GM21723 (cell line): ENCODE measurements at regions not wholly inside any gene's neighbourhood (a gene's known extent, or its start where the extent isn't known, plus 50 kb on each side); places are given as distances from the start of the nearest gene placed in this dataset.

Experiments
- ATAC-seq: cut with Tn5 transposase; IDR thresholded peaks from one replicate; pipeline ENCODE4 v1.9.1; 2021; ENCODE audit warnings: mild to moderate bottlenecking, moderate library complexity; ENCODE audit not compliant: unreplicated experiment

DNA sequence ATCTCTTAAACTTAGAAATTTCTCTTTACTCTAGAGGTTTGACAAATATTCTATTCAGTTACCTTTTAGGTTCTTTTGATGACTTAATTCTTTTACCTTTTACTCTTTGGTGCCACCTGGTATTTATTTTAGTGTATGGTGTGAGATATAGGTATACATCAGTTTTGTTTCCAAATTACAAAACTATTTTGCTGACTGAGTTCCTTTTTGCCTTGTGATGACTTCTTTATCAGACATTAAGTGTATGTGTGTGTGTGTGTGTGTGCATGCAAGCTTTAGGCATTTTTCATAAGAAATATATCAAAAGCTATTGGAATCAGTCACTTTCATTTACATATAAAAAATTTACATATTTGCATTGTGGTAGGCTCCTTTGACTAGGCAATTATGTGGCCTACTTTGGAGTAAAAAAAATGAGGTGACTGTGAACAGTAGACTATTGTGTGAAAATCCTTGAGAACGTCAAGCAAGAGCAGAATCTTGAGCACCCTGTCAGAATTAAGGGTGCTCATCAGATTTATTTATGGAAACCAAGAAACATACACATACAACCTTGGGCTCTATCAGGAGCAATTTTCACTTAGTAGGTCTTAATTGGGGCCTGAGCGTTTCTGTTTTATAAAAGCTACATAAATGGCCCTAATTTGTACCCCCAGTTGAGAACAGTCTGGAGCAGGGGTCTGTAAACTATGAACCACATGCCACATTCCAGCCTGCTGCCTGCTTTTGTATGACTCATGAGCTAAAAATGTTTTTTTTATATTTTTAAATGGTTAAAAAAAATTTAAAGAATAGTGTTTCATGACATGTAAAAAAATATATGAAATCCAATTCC is 415.9 kb downstream of the SLC4A3 start:
- no peak for ATAC-seq

DNA sequence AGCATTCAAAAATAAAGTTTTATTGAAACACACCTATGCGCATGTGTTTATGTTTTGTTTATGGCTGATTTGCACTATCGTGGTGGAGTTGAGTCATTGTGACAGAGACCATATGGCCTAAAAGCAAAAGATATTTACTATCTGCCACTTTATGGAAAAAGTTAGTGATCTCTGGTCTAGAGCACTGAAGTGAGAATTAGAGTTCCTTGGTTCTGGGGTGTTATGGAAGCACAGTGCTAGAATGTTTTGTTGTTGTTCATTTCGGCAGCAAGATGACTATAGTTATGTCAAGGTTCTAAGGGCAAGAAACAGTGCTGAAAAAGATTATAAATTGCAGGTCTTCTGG is 416.5 kb downstream of the SLC4A3 start:
- ATAC-seq, result no peak

DNA sequence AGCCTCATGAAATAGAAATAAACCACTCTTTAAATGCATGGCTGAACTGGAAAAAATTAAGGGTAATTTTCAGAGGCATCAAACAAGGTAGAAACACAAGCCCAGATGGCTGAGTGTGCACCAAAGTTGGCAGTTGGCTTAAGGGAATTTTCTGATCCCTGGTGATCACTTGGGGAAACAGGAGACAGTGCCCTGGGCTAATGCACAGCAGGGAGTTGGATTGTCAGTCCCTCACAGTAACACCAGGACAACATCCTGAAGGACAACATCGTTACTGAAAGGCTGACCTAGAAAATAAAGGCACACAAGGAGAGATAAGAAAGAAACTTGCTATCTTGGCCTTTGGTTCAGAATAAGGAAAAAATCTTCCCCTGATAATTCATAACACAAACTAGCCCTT is 417.0 kb downstream of the SLC4A3 start:
- no peak for ATAC-seq

DNA sequence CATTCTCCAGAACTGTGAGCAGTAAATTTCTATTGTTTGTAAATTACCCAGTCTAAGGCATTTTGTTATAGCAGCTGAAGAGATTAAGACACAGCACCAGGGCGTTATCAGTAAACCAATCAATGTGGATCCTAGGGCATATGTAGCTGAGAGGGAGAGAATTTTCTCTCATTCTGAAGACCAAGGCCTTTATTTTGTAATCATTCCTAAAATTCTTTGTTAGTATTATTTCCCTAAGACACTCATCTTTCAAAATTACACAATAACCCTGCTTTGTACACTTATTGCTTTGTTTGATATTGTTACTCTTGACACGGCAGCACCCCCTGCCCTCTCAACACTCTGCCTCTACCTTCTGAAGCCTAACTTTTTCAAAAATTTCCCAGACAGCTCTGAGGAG is 419.1 kb downstream of the SLC4A3 start:
- ATAC-seq, result no peak

DNA sequence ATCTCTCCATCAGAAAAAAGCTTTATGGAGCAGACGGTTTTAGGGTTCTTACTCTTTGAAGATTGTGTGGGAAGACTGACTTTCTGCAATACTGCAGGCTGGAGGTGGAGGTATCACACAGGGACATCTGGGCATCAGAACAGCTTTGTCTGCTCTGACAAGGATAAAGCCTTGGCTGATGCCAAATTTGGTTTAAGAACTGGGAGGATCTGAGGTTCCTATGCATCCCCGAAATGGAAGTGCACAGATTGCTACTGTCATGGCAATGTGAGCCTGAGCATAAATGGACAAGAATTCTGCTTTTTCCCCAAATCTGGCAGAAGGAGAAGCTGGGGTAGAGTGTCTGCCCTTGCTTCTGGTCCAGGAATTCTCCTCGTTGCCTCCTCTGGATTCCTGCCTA is 424.3 kb downstream of the SLC4A3 start:
- no peak for ATAC-seq

DNA sequence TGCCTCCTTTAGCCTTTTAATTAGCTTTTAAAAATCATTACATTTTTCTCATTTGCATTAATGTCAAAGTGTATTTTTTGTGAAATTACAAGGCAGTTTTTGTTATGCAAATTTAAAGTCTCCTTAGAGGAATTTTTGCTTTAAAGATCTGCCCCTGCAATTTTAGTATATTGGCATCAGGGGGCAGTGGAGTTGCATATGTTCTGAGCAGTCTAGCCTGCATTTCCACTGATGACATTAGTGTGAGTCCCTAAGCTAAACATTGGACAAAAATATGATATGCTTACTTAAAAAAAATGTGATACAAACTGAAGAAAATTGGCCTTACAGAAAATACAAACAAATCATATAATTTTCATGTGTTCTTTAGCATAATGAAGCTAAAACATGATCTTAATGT is 426.5 kb downstream of the SLC4A3 start:
- no peak for ATAC-seq

DNA sequence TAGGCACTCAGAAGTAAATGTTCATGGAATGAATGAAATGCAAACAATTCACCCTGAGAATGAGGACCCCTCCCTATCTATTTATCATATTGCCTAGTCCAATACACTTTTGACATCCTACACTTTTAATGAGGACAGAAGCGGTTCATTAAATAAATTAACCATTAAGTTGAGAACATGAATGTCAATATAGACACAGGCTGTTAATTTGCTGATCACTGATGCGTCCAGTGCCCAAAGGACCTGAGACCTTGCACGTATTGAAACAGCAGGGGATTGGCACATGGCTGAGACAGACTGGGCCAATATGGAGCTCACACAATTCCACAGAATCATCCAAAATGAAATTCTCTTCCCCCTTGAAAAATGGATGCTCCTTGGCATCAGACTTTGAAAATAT is 430.0 kb downstream of the SLC4A3 start:
- ATAC-seq, result no peak

DNA sequence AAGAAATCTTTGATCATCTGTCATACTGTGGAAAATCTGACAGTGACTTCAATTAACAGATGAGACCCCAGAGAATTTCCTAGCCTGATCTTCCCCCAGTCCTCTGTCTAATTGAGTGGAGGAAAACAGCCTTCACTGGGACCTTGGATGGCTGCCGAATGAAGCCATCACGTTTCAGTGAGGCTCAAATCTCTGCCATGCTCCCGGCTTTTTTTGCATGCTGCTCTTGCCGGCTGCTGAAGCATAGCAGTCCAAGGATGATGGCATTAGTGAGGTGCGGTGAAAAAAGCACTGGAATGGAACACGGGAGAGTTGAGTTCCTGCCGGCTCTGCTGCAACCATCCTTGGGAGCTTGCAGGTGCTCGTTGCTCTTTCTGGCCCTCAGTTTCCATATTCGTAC is 430.5 kb downstream of the SLC4A3 start:
- ATAC-seq, result no peak

DNA sequence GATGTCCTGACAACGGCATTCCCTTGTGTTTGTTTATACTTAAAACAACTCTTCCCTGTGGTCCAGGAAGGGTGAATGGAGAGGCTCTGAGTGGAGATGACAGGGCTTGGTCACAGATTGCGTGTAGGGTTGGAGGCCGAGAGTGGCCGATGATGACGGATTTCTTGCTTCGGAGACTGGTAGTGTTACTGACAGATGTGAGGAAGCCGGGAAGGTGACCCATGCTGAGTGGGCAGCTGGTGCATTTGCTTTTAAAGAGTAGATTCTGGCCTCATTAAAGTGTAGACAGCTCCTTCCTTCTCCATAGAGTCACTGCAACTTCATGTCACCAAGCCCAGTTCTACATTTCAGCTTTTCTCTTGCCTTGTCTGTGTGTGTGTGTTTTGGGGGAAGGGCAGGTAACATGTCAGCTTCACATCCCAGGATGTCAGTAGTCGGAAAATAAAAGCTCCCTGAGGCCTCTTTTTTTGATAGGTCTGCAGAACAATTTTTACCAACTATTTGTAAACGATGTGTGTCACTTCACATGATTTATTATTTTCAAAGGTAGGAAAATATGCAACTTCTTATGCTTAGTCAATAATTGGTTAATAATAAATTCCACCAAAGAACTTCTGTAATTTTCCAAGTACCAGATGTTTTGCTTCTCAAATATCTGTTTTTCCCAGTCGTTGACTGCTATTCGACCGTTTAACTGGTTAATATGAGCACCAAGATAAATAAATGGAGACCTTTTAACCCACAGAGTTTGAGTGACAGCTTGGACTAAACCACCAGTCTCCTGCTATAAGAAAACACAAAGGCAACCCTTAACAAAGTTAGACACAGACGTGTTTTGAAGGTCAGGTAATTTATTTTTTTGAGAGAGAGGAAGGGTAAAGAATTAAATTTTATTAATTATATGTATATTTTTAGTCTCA is 436.9 kb downstream of the SLC4A3 start:
- no peak for ATAC-seq

DNA sequence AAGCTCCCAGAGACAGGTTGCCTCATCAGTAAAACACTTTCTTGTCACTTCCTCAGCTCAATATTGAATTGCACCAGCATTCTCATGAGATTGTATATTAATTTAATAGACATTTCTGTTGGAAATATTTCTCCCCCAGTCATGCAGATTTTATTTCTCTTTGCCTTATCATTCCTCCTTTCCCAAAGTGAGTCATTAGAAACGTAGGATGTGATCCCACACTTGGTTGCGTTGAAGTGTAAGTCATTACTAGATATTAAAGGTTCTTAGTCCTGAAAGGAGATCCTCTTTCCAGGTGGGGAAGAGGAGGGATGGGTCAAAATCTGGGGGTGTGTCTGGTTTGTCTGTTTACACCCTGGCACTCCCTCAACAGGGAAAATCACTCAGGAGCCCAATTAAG is 438.2 kb downstream of the SLC4A3 start:
- no peak for ATAC-seq

DNA sequence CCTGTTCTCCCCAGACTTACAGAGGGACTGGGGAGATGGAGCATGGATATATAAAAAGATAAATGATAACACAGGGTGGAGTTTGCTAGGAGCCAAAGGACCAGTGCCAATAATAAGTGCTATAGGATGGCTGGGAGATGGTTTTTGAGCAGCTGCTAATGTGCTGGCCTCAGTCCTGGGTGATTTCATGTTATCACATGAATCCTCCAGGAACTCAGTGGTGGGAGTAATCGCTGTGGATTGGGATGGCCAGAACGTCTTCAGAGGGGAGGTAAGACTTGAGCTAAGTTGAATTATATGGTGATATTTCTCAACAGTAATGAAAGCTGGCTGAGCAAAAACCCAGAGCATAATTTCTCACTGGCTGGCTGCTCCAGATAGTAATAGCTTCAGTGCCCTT is 441.4 kb downstream of the SLC4A3 start:
- ATAC-seq, result no peak

DNA sequence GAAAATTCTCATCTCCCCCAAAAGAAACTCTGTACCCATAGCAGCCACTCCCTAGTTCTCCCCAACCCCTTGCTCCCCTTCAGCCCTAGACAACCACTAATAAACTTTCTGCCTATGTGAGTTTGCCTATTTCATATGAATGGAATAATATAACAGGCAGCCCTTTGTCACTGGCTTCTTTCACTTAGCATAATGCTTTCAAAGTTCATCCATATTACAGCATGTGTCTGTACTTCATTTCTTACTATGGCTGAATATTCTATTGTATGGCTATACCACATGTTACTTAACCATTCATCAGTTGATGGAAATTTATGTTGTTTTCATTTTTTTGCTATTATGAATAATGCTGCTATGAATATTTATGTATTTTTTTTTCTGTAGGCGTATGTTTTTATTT is 442.9 kb downstream of the SLC4A3 start:
- ATAC-seq, result no peak

DNA sequence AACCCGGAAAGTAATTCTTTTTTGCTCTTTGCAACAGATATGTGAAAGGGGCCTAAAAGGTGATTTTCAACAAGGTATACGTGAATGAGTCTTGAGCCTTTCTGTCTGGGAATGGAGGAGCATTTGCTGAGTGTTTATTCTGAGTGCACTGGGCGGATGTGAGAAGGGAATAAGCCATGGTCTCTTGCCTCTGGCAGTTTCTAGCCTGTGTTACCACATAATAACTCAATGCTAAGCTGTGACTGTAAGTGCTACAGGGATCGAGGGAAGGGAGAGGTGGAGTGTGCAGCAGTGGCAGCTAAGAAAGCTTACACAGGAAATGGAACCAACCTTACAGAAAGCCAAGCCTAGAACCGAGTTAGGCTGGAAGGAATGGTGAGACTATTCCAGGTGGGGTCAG is 444.3 kb downstream of the SLC4A3 start:
- no peak for ATAC-seq

DNA sequence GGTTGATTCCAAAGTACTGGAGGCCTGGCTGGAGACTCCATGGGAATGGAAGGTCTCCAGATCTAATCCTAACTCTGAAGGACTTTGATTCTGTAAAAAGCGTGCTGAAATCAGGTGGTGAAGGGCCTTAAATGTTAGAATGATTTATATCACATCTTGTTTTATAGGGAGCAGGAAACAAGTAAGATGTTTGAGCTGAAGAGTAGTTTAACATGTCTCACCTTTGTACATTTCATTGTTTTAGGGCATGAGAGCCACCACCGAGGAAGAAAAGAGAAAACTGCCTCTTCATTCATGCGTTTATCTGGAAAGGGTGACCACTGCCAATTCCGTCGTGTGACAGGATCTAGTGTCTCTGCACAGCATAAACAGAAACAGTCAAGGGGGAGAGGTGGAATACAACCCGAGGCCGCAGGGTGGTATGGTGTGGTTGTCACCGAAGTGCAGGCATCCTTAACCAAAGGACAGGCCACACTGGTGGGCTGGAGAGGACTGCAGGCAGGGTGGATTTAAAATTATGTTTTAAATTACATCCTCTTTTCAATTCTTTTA is 445.3 kb downstream of the SLC4A3 start:
- ATAC-seq, result no peak

DNA sequence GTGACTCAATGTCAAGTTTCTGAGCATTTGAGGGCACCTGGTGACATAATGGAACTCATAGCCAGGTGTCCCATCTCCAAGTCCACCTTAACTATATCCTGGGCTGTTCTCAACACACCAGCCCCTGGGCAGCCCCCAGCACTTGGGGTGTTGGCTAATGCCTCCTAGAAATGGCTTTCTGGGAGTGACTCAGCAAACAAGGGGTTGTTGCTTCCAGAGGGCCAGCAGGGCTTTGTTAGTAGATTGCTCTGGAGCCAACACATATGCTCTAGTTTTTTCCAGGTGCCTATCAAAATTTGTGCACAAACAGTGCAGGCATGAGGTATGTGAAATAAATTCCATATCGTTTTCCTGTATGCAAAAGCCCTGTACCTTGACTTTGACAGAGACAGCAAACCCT is 448.4 kb downstream of the SLC4A3 start:
- no peak for ATAC-seq

DNA sequence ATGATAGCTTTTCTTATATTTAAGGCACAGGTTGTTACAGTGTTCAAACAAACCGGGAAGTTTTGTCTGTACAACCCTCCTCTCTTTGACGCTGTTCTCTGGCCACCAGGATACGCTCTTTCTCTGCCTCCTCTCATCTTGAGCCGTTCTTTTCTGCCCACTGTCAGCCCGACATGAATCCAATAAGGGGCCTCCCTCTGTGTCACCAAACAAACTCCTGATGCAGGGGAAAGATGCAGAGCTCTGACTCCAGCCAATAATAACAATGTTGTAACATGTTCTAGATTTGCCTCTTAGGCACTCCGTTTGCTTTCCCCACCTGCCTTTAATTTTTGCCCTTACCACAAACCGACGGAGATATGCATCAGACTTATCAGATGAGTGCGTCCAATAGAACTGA is 449.3 kb downstream of the SLC4A3 start:
- ATAC-seq, result no peak

DNA sequence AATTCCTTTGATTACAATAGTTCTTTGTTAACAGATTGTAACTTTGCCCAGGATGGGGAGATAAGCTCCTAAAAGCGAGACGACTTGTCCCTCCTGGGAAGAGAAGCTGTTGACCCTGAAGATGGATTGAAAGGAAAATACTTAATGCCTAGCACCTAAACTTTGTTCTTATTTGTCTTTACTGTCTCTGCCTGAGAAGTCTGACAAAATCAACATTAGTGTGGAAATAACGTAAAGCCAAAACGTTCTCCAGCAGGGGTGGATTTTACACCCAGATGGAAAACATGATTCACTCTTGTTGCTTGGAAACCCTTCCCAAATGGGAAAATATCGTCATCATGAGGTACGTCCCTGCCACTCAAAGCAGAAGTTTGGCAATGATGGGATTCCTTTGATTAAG is 450.1 kb downstream of the SLC4A3 start:
- no peak for ATAC-seq

DNA sequence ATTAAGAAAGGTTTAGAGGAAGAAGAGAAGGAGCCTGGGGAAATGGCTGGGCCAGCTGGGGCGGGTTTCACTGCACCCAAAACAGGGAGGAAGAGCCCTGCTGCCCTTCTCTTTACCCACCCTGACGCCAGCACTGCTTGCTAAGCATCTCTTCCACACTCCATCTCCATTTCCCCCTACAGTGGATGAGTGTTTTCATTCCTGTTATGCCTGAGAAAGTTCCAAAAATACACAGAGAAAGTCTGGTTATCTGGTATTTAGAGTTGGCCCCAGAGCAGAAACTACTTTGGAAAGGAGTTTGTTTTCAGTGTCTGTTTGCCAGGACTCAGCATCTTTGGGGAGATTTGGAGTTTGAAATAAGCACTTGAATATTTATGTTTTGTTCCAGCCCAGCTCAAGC is 451.0 kb downstream of the SLC4A3 start:
- no peak for ATAC-seq

DNA sequence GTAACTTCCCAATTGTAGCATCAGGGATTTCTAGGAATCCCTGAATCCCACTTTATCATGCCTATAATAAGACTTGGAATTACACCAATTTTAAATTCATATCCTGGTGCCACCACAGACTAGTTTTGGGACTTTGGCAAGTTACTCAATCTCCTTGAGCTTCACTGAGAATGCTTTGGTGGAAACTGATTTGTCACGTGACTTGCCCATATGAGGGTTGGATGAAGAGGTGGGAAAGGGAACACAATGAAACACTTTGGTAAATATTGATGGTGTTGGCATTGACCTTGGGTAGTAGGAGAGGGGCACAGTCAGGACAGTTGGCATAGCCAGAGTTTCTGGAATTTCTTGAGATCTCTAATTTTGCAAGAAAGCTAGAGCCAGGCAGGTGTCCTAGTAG is 452.2 kb downstream of the SLC4A3 start:
- ATAC-seq, result no peak

DNA sequence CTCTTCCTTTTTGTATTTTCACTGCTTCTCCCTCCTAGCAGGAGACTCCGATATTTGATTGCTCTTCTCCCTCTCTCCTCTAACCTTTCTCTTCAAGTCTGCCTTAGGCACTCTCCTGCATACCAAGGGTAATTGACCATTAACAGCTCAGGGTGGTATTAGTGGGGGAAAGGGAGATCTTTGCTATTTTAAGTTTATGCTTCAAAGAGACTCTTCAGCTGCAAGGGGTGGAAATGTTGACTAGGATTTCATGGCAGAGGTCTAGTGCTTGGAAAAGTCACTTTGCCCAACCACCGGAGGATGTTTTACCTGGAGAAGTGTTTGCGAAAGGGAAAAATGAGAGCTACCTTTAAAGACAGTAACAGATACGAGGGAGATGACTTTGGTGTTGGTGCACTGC is 453.7 kb downstream of the SLC4A3 start:
- ATAC-seq, result no peak

DNA sequence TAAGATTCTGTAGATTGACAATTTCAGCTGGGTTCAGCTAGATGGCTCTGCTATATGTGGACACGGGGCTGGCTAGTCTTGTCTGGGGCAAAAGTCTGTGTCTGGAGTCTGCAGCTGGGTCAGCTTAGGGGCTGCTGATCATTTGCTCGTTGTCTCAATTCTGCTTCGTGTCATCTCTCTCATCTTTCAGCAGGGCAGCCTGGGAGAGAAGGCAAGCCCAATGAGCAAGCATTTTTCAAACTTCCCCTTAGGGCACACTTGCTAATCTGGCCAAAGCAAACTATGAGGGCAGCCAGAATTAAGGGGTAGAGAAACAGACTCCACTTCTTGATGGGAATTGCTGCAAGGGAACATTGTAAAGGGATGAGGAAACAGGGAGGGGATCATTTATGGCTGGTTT is 462.6 kb downstream of the SLC4A3 start:
- no peak for ATAC-seq

DNA sequence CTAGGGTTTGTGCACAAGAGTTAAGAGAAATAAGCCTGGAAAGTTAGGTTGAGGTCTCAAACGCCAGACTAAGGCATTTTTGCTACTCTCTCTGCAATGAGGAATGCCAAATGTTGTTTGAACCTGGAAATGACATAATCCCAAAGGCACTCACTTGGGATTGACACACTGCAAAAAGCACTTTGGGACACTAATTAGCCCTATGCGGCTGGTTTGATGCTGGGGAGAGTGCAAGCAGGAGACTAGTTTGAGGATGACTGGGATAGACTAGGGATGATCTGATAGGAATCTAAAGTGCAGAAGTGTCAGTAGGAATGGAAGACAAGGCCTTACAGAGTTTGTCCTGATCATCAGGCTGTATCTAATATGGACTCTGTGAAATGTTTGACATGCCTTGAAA is 469.0 kb downstream of the SLC4A3 start:
- ATAC-seq, result no peak
